HEK293 (cell line): ENCODE measurements at regions not wholly inside any gene's neighbourhood (a gene's known extent, or its start where the extent isn't known, plus 50 kb on each side); places are given as distances from the start of the nearest gene placed in this dataset.

Source experiments
- CTCF ChIA-PET: fragments of 350-600 bp; formaldehyde crosslinking; extraction: SDS; loops from one replicate; lab custom pipeline; 2021; ENCODE audit warnings: antibody characterized with exemption; lab: Yijun Ruan, JAX
- POLR2A ChIA-PET: fragments of 300-600 bp; formaldehyde crosslinking; extraction: SDS; loops from one replicate; lab custom pipeline; 2020; ENCODE audit warnings: antibody characterized with exemption, inconsistent platforms; lab: Yijun Ruan, JAX
- H3K27ac ChIP-seq: fragments of 200-500 bp; sonication (Bioruptor generic); 2 replicates; pipeline ENCODE4 v1.5.1; 2014; ENCODE audit warnings: low read depth, low read length, control low read depth, inconsistent platforms; ENCODE audit errors: extremely low read depth
- H3K36me3 ChIP-seq, 2 experiments: fragments of 200-500 bp in 1 of 2; sonication (Bioruptor generic) in 1 of 2; 1 replicate in 1 of 2; 2 replicates in 1 of 2; pipeline ENCODE4 v1.5.1; 2014 to 2017; ENCODE audit warnings: inconsistent platforms in 2 of 2, low read length in 2 of 2; ENCODE audit not compliant: control insufficient read depth in 2 of 2, insufficient read depth in 1 of 2
- H3K4me1 ChIP-seq: fragments of 200-500 bp; sonication (Bioruptor generic); 2 replicates; pipeline ENCODE4 v1.5.1; 2014; ENCODE audit warnings: mild to moderate bottlenecking, low read length, inconsistent platforms; ENCODE audit not compliant: control insufficient read depth, insufficient read depth
- H3K4me3 ChIP-seq: 2 replicates; pipeline ENCODE4 v1.5.1; 2011; ENCODE audit warnings: low read depth, mild to moderate bottlenecking, control low read depth, low read length, moderate library complexity
- H3K9me3 ChIP-seq: fragments of 200-500 bp; sonication (Bioruptor generic); 2 replicates; pipeline ENCODE4 v1.5.1; 2014; ENCODE audit warnings: low read depth, low read length, inconsistent platforms; ENCODE audit not compliant: control insufficient read depth, insufficient read depth
- ZNF571 ChIP-seq: fragments of 450-650 bp; formaldehyde crosslinking; IDR thresholded peaks from 2 replicates; pipeline ENCODE4 v1.5.0; 2017; ENCODE audit warnings: missing biosample characterization, missing genetic modification characterization
- ZNF785 ChIP-seq: fragments of 450-650 bp; formaldehyde crosslinking; IDR thresholded peaks from 2 replicates; pipeline ENCODE4 v1.5.1; 2016; ENCODE audit warnings: missing biosample characterization, missing genetic modification characterization
- ZSCAN16 ChIP-seq: fragments of 450-650 bp; formaldehyde crosslinking; IDR thresholded peaks from 2 replicates; pipeline ENCODE4 v1.5.1; 2016; ENCODE audit warnings: missing biosample characterization, missing genetic modification characterization

DNA sequence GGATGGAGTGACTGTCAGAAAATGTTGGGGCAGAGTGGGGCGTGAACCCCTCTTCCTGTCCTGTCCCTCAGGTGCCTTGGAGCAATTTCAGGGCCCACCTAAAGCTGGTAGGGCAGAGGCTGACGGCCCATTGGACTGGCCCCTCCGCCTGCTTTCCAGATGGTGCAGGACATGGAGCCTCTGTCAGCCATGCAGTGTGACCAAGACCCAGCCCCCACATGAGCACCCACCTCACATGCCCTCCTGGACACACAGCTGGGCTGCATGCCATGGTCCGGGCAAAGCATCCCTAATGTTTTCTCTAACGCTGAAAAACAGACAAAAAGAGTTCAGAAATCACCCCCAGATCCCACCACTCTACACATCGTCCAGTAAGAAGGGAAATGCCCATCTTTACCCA lies 51.3 kb upstream of the PSAP start:
- Histone ChIP-seq H3K27ac (no peak overlapping the region), H3K4me1 (no peaks in the 10 kb centered on the region), H3K9me3 (no peaks in the 10 kb centered on the region), H3K36me3 (no peaks in the 10 kb centered on the region), H3K4me3 (no peak overlapping the region)
- POLR2A ChIA-PET, result interaction anchor here (0.6 kb wide), 1 partner anchor 188 kb away, joined by 4 read pairs; no protein-coding TSS in a partner anchor
- TF ChIP-seq ZNF571 (tag by site-specific recombination) (no peak), ZSCAN16 (no peak), ZNF785 (tag by site-specific recombination) (no peak)
- CTCF ChIA-PET, result interaction anchor here (0.9 to 2.0 kb wide), 3 partner anchors 14 to 147 kb away, joined by 3 to 6 read pairs (median 3); no protein-coding TSS in a partner anchor
